Motor neuron (in vitro differentiated cells): ENCODE measurements at regions not wholly inside any gene's neighbourhood (a gene's known extent, or its start where the extent isn't known, plus 50 kb on each side); places are given as distances from the start of the nearest gene placed in this dataset.
"Not testable (repeated sequence)": the region's sequence is repeated elsewhere in the genome, so short reads cannot be mapped to it uniquely, and the experiment has no call there.

Source experiments
- ATAC-seq, 8 experiments: fragments of 200-7000 bp; cut with Tn5 transposase; replicated peaks in 6 of 8; 2 replicates each; pipeline ENCODE4 v1.8.0; 2021; ENCODE audit warnings: mild to moderate bottlenecking in 8 of 8, moderate library complexity in 8 of 8
- H3K27ac ChIP-seq, 2 donors: fragments of 250-450 bp; sonication (Bioruptor Pico); 2 replicates each; pipeline ENCODE4 v1.9.0; 2021; ENCODE audit warnings: antibody characterized with exemption in 2 of 2, mild to moderate bottlenecking in 2 of 2, moderate library complexity in 1 of 2
- H3K4me1 ChIP-seq, 2 donors: fragments of 250-450 bp; sonication (Bioruptor Pico); replicated peaks in 1 of 2; 2 replicates each; pipeline ENCODE4 v1.6.1; 2021; ENCODE audit warnings: antibody characterized with exemption in 2 of 2, mild to moderate bottlenecking in 2 of 2, moderate library complexity in 1 of 2
- H3K4me3 ChIP-seq, 5 donors: fragments of 250-450 bp; sonication (Bioruptor Pico); 2 replicates each; pipeline ENCODE4 v1.9.0; 2021; ENCODE audit warnings: antibody characterized with exemption in 5 of 5, mild to moderate bottlenecking in 5 of 5, moderate library complexity in 4 of 5
- WGBS, 10 experiments: fragments of 450-650 bp; shearing (Covaris generic); methylation state at CpG; one replicate each; pipeline ENCODE4 v1.0.0; 2022; 5-methylcytosine and 5-hydroxymethylcytosine counted together
- in situ Hi-C, 9 experiments: fragments of 400-800 bp; cut with MboI; loops; one replicate each; pipeline ENCODE4 v1.15.0; 2021; ENCODE audit warnings: low sequenced_read_pairs in 9 of 9, low pct_unique_long_range_greater_than_20kb in 2 of 9; ENCODE audit not compliant: unreplicated experiment in 9 of 9

DNA sequence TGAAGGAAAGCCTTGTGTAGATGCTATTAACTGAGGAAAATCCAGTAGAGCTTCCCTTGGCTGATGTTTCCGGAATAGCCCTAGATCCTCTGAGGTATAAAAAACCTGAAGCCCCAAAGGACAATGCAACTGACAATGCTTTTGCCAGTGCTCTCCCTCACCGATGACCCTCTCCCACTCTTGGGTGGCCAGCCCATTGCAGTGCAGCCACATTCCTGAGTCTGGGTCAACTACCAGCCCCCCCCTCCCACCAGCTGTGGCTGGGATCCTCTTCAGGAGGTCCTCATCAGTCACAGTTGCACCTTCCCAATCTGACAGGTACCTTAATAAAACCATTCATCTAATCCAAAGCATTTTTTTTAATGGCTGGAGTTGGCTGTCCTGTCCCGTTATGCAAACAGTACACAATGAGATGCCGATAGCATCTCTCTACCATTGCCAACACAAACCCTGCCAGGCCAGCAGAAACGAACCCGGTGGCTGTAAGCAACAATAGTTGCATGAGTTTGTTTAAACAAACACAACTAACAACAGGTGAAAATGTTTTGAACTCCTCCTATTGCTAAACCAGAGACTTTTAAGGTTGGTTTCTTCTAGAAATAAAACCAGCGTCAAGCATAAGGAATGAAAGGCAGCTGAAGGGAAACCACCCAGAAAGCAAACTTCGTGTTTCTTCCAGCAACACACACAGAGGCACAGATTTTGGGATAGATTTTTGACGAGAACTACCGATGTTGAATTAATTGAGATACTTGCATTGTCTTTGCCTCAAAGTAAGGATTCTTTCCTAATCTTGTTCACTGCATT is 128.3 kb upstream of the ARHGEF3 start:
- 43 to 100% (median 84%) methylated on average over 3 to 9 of the region's 10 CpGs; no CpG with 5 or more reads in 1 of the 10 experiments for WGBS, 10 experiments
- no peak overlapping the region for H3K4me3 ChIP-seq
- in situ Hi-C loops, result no loop called here
- H3K27ac ChIP-seq, result no peak overlapping the region
- no peak for ATAC-seq
- H3K4me1 ChIP-seq, result peaks cover 4 to 6% of the 10 kb centered on the region in 2 donors

DNA sequence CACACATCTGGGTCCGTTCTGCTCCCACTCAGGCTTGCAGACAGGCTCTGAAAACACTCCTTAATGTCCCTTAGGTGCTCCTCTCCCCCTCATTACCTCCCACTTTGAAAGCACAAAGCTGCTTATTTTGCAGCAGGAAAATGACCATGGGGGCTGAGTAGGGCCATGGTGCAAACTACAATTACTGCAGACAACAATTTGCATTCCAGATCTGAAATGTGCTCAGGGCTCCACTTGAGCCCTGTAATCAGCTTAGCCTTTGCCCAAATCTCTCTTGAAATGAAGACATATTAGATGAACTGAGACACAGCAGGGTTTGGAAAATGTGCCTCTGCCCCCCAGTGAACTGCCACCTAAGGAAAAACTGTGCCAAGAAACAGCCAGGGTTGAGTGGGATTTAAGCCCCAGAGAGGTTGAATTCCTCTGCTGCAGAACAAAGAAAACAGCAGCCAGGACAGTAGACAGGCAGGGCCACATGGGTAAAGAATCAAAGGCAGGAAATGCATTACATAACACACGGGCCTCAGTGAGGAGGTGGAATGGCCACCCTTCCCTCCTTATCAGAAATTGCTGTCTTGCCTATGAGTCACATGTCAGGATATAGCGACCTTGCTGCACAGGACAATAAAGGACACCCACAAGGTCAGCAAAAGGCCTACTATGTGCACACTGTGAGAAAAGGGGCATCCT is 126.8 kb upstream of the ARHGEF3 start:
- Histone ChIP-seq H3K4me3 (no peak overlapping the region), H3K27ac (no peak overlapping the region), H3K4me1 (peaks cover 4 to 6% of the 10 kb centered on the region in 2 donors)
- ATAC-seq, result peak in 2 of 8 experiments; percentile 20 to 25
- in situ Hi-C loops, result no loop called here
- WGBS, 10 experiments, result 23 to 100% (median 59%) methylated on average over 1 to 3 of the region's 3 CpGs; no CpG with 5 or more reads in 2 of the 10 experiments

GRCh38 chr3:56927855-56928254 is 126.1 kb upstream of the ARHGEF3 start:
- in situ Hi-C loops, result no loop called here
- Histone ChIP-seq H3K27ac (no peak overlapping the region), H3K4me1 (peaks cover 4 to 6% of the 10 kb centered on the region in 2 donors), H3K4me3 (no peak overlapping the region)
- ATAC-seq, result no peak
- 50 to 100% (median 79%) methylated on average over 1 to 2 of the region's 2 CpGs; no CpG with 5 or more reads in 5 of the 10 experiments for WGBS, 10 experiments

- 50 to 97% (median 63%) methylated on average over 1 to 2 of the region's 2 CpGs; no CpG with 5 or more reads in 4 of the 10 experiments for WGBS, 10 experiments
- H3K4me3 ChIP-seq, result no peak overlapping the region
- in situ Hi-C loops, result no loop called here
- ATAC-seq, result peak in 1 of 8 experiments; percentile 7
- H3K4me1 ChIP-seq, result peaks cover 4 to 6% of the 10 kb centered on the region in 2 donors
- H3K27ac ChIP-seq, result no peak overlapping the region
These were observed 125.2 kb upstream of the ARHGEF3 start for GRCh38 chr3:56926947-56927282.

- in situ Hi-C loops, result no loop called here
- H3K27ac ChIP-seq, result no peak overlapping the region
- H3K4me3 ChIP-seq, result no peak overlapping the region
- 17 to 100% (median 60%) methylated on average over 1 to 2 of the region's 3 CpGs; no CpG with 5 or more reads in 4 of the 10 experiments for WGBS, 10 experiments
- ATAC-seq, result peak; percentile 34 to 98 (median 69)
- H3K4me1 ChIP-seq, result peaks cover 4 to 6% of the 10 kb centered on the region in 2 donors
These were observed 124.6 kb upstream of the ARHGEF3 start for GRCh38 chr3:56926243-56926946.

DNA sequence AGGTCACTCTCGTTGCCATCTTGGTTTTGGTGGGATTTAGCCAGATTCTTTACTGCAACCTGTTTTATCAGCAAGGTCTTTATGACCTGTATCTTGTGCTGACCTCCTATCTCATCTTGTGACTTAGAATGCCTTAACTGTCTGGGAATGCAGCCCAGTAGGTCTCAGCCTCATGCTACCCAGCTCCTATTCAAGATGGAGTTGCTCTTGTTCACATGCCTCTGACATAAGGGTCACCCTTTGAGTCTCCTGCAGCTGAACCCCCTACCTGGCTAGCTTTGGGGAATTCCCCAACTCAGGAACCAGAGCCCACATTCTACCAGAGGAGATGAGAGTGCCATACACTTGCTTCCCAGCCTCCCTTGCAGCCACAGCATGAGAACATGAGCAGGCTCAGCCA is 123.0 kb upstream of the ARHGEF3 start:
- H3K4me1 ChIP-seq, in situ Hi-C loops, ATAC-seq, H3K27ac ChIP-seq, H3K4me3 ChIP-seq: not testable (repeated sequence)
- WGBS, 10 experiments, result 89 to 100% (median 100%) methylated on average over 1 of the region's 1 CpG; no CpG with 5 or more reads in 6 of the 10 experiments

DNA sequence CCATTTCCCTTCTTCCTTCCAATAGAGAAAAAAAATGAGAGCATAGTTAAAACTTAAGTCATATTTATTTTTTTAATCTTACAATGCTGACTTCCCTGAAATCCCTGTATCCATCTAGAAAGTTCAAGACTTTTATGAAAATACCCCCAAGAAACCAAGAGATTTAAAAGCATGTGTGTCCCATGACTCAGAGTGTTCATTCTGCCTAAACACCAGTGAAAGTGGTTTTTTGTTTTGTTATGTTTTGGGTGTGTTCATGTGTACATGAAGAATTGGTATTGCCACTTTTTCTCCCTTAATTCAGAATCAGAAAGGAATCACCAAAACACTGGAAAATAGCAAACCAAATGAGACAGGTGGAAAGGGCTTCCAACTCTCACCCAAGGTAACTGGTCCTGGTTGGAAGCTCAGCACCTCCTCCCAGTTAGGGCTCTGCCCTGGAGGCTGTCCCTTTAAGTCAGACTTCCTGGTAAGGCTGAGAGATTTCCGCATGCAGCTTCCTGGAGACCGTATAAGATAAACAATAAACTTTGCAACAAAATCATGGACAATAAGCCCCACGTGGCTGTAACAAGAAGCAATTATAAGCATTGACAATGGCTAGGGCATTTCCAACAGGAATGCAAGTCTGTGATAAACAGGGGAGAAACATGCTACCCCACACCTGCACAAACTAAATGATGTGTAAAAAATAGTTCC is 121.9 kb upstream of the ARHGEF3 start:
- Histone ChIP-seq H3K27ac (no peak overlapping the region), H3K4me3 (no peak overlapping the region), H3K4me1 (peaks cover 4 to 6% of the 10 kb centered on the region in 2 donors)
- ATAC-seq, result peak in 4 of 8 experiments; percentile 24 to 79 (median 64)
- in situ Hi-C loops, result no loop called here
- WGBS, 10 experiments, result 0 to 70% (median 26%) methylated on average over 1 to 3 of the region's 3 CpGs; no CpG with 5 or more reads in 3 of the 10 experiments

- no peak for ATAC-seq
- 35 to 94% (median 81%) methylated on average over 3 to 7 of the region's 7 CpGs for WGBS, 10 experiments
- no peak overlapping the region for H3K4me3 ChIP-seq
These were observed 120.1 kb upstream of the ARHGEF3 start for GRCh38 chr3:56921573-56922453.

DNA sequence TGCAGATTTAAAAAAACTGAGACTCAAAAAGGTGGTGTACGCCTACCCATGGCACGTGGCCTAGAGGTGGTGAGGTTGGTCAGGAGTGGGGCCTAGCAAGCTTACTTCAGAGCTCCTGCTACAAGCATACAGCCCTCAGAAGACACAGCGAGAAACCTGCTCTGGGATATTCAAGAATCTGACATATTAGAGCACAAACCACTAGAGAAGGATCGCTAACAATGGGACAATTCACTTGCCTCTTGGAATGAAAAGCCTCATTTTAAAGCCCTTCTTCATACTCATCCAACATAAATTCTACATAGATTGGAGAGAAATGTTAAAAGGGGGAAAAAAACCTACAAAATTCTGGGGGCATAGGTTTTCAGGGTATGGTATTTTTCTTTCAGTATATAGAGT is 118.0 kb upstream of the ARHGEF3 start:
- in situ Hi-C loops, result no loop called here
- no peak for ATAC-seq
- H3K4me3 ChIP-seq, result no peak overlapping the region
- 63 to 100% (median 90%) methylated on average over 1 to 4 of the region's 4 CpGs; no CpG with 5 or more reads in 1 of the 10 experiments for WGBS, 10 experiments
- H3K27ac ChIP-seq, result no peak overlapping the region
- peaks cover 13 to 14% of the 10 kb centered on the region in 2 donors for H3K4me1 ChIP-seq

More at GRCh38 chr3:56921573-56922453, 120.1 kb upstream of the ARHGEF3 start:
- Histone ChIP-seq H3K4me1 (peaks cover 4 to 6% of the 10 kb centered on the region in 2 donors), H3K27ac (no peak overlapping the region)
- in situ Hi-C loops, result no loop called here

DNA sequence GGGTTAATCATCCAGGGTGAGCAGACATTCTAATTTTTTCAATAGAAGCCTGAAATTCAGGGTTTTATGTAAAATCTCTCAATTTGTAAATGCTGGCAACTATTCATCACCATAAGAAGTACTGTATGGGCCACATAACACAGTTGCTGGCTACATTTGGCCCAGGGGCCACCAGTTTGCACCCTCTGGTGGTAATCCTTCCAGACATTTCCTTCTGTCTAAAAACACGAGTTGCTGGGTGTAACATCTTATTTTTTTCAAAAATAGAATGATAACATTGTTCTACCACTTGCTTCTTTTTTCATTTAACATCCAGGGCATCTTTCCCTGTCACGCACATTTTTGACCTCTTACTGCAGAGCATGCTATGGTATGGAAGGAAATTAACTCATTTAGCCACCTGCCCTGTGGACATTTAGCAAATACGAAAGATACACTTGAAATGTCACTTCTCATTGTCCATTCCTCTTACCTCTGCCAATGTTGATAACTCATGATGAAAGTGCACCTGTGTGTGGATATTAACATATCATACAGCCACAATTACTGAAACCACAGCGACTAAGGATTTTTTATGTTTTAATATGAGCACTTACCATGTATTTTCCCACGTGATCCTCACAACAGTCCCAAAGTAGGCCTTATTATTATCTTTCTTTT is 117.5 kb upstream of the ARHGEF3 start:
- in situ Hi-C loops, result no loop called here
- Histone ChIP-seq H3K4me3 (no peak overlapping the region), H3K27ac (no peak overlapping the region), H3K4me1 (peaks cover 13 to 14% of the 10 kb centered on the region in 2 donors)
- peak in 1 of 8 experiments; percentile 28 for ATAC-seq
- 40 to 100% (median 74%) methylated on average over 1 to 4 of the region's 5 CpGs for WGBS, 10 experiments

GRCh38 chr3:56918111-56918568 is 116.4 kb upstream of the ARHGEF3 start:
- ATAC-seq, result no peak
- Histone ChIP-seq H3K4me3 (no peak overlapping the region), H3K4me1 (peaks cover 13 to 14% of the 10 kb centered on the region in 2 donors), H3K27ac (no peak overlapping the region)
- WGBS, 10 experiments, result 57 to 100% (median 90%) methylated on average over 1 to 7 of the region's 7 CpGs; no CpG with 5 or more reads in 2 of the 10 experiments
- in situ Hi-C loops, result no loop called here
